Activated T-cell treated with anti-CD3 and anti-CD28 coated beads for 4 hours (primary cell): ENCODE measurements at regions not wholly inside any gene's neighbourhood (a gene's known extent, or its start where the extent isn't known, plus 50 kb on each side); places are given as distances from the start of the nearest gene placed in this dataset.
"Not testable (repeated sequence)": the region's sequence is repeated elsewhere in the genome, so short reads cannot be mapped to it uniquely, and the experiment has no call there.

Source experiments
- DNase-seq: peaks from one replicate; pipeline ENCODE4 v3.0.0-alpha.2; 2020

DNA sequence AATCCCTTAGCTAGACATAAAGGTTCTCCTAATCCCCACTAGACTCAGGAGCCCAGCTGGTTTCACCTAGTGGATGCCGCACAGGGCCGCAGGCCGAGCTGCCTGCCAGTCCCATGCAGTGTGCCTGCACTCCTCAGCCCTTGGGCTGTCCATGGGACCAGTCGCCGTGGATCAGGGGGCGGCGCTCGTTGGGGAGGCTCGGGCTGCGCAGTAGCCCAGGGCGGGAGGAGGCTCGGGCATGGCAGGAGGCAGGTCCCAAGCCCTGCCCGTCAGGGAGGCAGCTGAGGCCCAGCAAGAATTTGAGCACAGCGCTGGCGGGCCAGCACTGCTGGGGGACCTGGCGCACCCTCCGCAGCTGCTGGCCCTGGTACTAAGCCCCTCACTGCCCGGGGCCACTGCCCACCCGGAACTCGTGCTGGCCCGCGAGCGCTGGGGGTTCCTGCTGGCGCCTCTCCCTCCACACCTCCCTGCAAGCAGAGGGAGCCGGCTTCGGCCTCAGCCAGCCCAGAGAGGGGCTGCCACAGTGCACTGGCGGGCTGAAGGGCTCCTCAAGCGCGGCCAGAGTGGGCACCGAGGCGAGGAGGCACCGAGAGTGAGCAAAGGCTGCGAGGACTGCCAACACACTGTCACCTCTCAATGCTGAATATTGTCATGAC, 307.8 kb downstream of the C6orf118 start:
- no peak for DNase-seq

DNA sequence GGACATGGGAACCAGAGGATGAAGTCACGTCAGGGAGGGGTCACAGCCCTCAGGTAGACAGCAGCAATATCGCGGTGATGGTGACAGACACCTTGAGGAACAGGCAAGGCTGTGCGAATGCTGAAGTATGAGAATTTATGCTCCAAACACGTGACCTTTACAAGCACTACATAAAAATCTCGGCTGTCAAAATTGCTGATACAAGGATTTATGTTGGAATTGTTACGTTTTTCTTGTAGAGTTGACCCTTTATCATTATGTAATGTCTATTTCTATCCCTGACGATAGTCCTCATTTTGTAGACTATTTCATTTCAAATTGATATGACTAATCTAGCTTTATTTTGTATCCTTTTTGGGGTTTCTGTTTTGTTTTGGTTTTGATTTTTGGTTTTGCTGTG, 311.1 kb downstream of the C6orf118 start:
- no peak for DNase-seq

DNA sequence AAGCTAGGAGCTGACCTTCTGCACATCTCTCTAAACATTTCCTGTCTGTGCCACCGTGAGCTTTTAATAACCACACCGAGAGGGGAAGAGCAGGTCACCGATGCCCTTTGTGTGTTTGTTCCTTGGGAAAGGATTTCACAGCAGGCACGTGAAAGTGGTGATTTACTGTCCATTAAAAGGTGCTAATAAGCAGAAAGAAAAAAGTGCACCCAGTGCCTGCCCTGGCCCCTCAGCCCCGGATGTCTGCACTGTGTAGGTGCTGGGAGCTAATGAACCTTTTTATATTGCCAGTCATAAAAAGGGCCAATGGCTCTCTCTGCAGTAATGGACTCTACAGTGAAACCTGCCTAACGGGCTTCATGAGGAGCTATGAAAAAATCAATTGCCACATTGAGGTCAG, 312.6 kb downstream of the C6orf118 start:
- no peak for DNase-seq

DNA sequence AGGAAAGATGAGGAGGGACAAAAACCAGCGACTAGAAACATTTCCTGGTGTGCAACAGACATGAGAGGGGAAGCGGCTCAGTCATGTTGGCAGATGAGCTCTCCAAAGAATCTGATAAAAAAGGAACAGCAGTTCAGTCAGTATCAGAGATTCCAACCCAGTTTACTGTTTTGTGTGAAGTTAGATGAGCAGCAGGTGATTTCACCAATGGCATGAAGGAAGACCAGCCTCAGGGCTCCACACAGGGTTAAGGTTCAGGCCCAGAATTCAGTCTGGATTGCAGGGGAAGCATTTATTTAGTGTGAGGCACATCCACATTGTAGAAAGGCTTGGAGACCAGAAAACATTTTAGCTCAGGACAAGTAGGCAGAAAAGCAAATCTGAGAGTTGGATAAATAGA, 317.8 kb downstream of the C6orf118 start:
- DNase-seq = no peak

GRCh38 chr6:164990901-164991300, 318.5 kb downstream of the C6orf118 start:
- no peak for DNase-seq

DNA sequence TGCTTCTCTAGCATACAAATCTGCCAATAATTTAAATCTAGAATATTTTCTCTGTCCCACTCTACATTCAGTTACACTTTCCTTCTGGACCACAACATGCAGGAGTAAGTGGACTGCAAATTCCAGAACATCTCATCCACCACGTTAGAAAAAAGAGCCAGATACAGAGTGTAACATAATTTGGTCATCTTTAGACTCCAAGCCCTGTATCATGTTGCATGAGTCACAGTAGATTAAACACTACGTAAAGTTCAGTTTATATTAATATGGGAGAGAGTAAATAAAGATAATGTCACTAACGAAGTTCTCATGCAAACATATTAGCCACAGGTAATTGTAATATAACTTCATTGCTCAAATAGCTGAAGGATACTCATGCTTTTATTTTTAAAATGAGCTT, 327.0 kb downstream of the C6orf118 start:
- no peak for DNase-seq

DNA sequence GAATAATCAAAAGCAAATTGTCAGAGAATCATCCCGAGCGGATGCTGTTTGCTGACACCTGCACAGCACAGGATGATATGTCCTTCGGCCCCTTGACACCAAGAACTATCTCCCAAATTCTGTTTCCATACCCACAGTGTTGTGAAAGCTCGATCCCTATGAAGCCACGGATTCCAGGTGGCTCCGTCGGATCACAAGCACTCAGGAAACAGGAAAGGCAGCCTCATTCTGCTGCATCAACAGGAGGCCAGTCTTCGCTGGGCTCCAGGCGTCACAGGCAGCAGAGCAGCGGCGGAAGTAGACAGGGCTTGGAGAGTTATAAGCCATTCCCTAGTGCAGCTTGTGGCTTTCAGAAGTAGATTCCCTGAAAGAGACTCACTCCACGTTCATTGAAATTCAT, 342.3 kb downstream of the C6orf118 start:
- DNase-seq = no peak

- DNase-seq = no peak
Measured at GRCh38 chr6:164962805-164963204, 346.6 kb downstream of the C6orf118 start.

GRCh38 chr6:164947164-164947563, 362.2 kb downstream of the C6orf118 start:
- DNase-seq = no peak

- DNase-seq = no peak
Measured at GRCh38 chr6:164942271-164942670, 367.1 kb downstream of the C6orf118 start.

DNA sequence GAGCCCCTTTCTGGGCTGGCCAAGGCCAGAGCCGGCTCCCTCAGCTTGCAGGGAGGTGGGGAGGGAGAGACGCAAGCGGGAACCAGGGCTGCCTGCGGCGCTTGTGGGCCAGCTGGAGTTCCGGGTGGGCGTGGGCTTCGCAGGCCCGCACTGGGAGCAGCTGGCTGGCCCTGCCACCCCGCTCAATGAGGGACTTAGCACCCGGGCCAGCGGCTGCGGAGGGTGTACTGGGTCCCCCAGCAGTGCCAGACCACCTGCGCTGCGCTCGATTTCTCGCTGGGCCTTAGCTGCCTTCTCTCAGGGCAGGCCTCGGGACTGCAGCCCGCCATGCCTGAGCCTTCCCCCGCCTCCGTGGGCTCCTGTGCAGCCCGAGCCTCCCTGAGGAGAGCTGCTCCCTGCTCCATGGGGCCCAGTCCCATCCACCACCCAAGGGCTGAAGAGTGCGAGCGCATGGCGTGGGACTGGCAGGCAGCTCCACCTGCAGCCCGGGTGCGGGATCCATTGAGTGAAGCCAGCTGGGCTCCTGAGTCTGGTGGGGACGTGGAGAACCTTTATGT, 376.1 kb downstream of the C6orf118 start:
- not testable (repeated sequence) for DNase-seq

DNA sequence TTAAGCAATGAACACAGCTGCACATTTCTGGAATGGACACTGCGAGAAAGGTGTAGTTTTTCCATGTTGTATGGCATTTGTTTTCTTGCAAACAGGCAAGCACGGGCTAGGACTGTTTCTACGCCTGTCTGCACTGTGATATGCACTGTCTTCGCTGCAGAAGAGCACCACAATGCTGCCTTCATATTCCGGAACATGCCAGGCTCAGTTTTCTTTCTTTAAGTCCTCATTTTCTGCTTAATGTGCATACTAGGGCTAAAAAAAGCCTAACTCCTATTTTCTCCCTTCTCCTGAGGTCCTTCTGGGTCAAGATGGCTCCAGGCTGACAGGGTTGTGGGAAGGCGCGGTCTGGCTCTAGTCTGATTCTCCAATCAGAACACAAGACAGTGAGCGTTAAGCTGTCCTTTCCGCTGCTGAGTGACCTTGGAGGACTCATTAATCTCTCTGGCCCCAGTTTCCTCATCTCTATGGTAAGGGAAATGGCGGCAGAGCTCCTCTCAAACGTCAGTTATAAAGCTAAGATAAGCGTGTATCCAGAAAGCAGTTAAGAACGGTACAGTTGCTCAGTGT, 379.9 kb downstream of the C6orf118 start:
- DNase-seq = no peak

- DNase-seq = no peak
Measured at GRCh38 chr6:164928728-164929407, 380.5 kb downstream of the C6orf118 start.

DNA sequence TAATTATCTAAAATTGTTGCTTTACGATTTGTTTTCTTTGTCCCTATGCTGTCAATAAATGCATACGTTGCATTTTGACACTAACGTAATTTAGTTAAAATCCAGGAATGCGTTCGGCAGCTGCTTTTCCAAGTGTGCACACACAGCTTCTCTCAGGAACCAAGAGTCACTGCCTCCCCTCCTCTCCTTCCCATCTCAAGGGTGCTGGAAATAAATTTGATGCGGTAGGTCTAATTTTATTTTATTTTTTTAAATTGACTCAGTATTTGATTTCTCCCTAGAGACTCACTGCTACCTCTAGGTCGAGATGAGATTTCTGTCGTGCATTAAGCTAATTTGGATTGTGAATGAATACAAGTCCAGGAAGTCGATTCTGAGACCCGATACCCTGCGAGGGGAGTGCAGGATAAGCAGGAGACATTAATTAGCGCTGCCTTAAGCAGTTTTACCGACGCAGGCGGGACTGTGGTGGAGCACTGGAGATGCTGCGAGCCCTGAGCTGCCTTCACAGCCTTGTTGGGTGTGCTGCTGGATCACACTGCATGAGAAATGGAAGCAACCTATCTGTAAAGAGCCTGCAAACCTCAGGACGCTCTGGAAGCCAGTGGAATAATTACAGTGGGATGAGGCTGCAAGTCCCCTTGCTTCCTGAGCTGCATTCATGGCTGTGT, 381.2 kb downstream of the C6orf118 start:
- DNase-seq = no peak

GRCh38 chr6:164927288-164928056, 381.9 kb downstream of the C6orf118 start:
- peak; percentile 27 for DNase-seq

- no peak for DNase-seq
Measured at GRCh38 chr6:164926686-164927085, 382.7 kb downstream of the C6orf118 start.

DNA sequence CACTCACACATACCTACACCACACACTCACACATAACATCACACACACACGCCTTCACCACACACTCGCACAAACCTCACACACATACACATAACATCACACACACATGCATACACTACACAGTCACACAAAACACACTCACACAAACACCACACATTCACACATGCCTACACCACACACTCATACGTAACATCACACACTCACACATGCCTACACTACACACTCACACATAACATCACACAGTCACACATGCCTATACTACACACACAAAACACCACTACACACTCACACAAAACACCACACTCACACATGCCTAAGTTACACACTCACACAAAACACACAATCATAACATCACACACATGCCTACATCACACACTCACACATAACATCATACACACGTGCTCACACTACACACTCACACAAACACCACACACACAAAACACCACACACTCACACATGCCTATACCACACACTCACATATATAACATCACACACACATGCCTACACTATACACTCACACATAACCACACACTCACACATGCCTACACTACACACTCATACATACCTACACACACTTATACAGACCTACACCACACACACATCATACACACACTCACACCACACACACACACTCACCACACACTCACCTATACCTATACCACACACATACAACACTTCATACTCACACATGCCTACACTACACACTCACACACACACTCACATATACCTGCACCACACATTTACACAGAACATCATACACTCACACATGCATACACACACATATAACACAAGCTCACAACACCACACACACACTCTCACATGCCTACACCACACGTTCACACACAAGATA, 383.5 kb downstream of the C6orf118 start:
- no peak for DNase-seq

DNA sequence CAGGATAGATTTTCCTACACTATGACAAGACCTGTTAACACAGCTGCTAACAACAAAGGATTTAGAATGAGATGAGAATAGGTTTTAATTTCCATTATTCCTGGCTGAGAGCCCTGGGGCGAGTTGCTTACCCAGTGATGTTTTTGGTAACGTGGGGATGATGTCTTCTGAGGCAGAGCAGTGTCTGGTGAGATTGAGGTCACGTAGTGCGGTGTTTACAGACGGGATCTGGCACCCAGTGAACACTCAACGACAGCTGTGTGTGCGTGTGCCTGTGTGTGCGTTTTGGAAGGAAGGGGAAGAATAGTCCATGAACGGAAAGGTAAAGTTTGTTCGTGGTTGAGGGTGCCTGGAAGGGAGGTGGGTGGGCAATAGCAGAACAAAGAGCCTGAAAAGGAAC, 384.7 kb downstream of the C6orf118 start:
- no peak for DNase-seq

GRCh38 chr6:164917211-164917610, 392.2 kb downstream of the C6orf118 start:
- DNase-seq = no peak

- no peak for DNase-seq
Measured at GRCh38 chr6:164916087-164916486, 393.3 kb downstream of the C6orf118 start.

GRCh38 chr6:164911873-164912580, 397.4 kb downstream of the C6orf118 start:
- DNase-seq = no peak
